ENCODE measurements at regions not wholly inside any gene's neighbourhood (a gene's known extent, or its start where the extent isn't known, plus 50 kb on each side); places are given as distances from the start of the nearest gene placed in this dataset.

DNA sequence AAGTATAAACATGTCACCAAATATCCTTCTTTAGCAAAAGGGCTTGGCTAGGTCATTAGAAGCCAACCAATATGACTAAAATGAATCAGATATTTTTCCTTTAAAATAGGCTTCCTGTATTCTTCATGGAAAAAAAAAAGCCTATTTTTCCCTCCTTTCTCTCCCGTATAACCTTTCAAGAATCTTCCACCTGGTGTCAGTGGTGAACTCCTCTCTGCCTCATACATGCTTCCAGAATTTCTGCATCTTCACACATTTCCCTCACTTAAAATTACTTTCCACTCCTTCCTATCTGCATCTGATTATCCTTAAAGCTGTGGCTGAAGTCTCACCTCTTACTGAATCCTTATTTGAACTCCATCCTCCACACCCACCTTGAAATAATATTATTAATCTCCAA lies 116.9 kb upstream of the FANCL start:
- H3K36me3 Mint-ChIP-seq (ENCODE audit: low read depth): no peaks in the 10 kb centered on the region
- TF ChIP-seq, protein P1, sequence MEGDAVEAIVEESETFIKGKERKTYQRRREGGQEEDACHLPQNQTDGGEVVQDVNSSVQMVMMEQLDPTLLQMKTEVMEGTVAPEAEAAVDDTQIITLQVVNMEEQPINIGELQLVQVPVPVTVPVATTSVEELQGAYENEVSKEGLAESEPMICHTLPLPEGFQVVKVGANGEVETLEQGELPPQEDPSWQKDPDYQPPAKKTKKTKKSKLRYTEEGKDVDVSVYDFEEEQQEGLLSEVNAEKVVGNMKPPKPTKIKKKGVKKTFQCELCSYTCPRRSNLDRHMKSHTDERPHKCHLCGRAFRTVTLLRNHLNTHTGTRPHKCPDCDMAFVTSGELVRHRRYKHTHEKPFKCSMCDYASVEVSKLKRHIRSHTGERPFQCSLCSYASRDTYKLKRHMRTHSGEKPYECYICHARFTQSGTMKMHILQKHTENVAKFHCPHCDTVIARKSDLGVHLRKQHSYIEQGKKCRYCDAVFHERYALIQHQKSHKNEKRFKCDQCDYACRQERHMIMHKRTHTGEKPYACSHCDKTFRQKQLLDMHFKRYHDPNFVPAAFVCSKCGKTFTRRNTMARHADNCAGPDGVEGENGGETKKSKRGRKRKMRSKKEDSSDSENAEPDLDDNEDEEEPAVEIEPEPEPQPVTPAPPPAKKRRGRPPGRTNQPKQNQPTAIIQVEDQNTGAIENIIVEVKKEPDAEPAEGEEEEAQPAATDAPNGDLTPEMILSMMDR (IDR thresholded peaks at IDR 0.05; ENCODE audit: unreplicated experiment in 3 of 3): no peak

GRCh38 chr2:58357521-58357920 lies 116.4 kb upstream of the FANCL start:
- Mint-ChIP-seq H3K4me1 (no peaks in the 10 kb centered on the region), H3K36me3 (ENCODE audit: low read depth) (no peaks in the 10 kb centered on the region), H3K9me3 (no peaks in the 10 kb centered on the region), H3K27ac (no peak overlapping the region), H3K4me3 (no peak overlapping the region), H3K27me3 (ENCODE audit: low read depth) (no peaks in the 10 kb centered on the region)
- TF ChIP-seq, protein P1 (IDR thresholded peaks at IDR 0.05; ENCODE audit: unreplicated experiment in 3 of 3): no peak

More for the DNA sequence above, 116.9 kb upstream of the FANCL start:
- no peak overlapping the region for H3K27ac Mint-ChIP-seq
- no peak overlapping the region for H3K4me3 Mint-ChIP-seq
- no peaks in the 10 kb centered on the region for H3K9me3 Mint-ChIP-seq
- H3K27me3 Mint-ChIP-seq (ENCODE audit: low read depth): no peaks in the 10 kb centered on the region
- H3K4me1 Mint-ChIP-seq: no peaks in the 10 kb centered on the region

- TF ChIP-seq, protein P1 (IDR thresholded peaks at IDR 0.05; ENCODE audit: unreplicated experiment in 3 of 3): no peak
- Mint-ChIP-seq H3K27ac (no peak overlapping the region), H3K36me3 (ENCODE audit: low read depth) (no peaks in the 10 kb centered on the region), H3K9me3 (no peaks in the 10 kb centered on the region), H3K4me3 (no peak overlapping the region), H3K27me3 (ENCODE audit: low read depth) (no peaks in the 10 kb centered on the region), H3K4me1 (no peaks in the 10 kb centered on the region)
Observed at GRCh38 chr2:58354230-58354629, 113.1 kb upstream of the FANCL start.

- H3K27ac Mint-ChIP-seq: no peak overlapping the region
- no peaks in the 10 kb centered on the region for H3K27me3 Mint-ChIP-seq (ENCODE audit: low read depth)
- H3K9me3 Mint-ChIP-seq: peaks cover 4% of the 10 kb centered on the region
- no peaks in the 10 kb centered on the region for H3K4me1 Mint-ChIP-seq
- no peak overlapping the region for H3K4me3 Mint-ChIP-seq
- H3K36me3 Mint-ChIP-seq (ENCODE audit: low read depth): no peaks in the 10 kb centered on the region
- TF ChIP-seq, protein P1 (IDR thresholded peaks at IDR 0.05; ENCODE audit: unreplicated experiment in 3 of 3): no peak
Observed at GRCh38 chr2:58350484-58350883, 109.4 kb upstream of the FANCL start.

DNA sequence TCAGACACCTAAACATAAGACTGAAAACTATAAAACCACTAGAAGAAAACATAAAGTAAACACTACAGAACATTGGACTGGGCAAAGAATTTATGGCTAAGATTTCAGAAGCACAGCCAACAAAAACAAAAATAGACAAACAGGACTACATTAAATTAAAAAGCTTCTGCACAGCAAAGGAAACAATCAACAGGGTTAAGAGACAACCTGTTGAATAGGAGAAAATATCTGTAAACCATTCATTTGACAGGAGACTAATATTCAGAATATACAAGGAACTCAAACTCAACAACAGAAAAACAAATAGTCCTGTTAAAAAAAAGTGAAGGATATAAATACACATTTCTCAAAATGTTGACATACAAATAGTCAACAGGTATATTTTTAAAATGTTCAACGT lies 106.7 kb upstream of the FANCL start:
- TF ChIP-seq, protein P1 (IDR thresholded peaks at IDR 0.05; ENCODE audit: unreplicated experiment in 3 of 3): no peak
- no peak overlapping the region for H3K4me3 Mint-ChIP-seq
- H3K36me3 Mint-ChIP-seq (ENCODE audit: low read depth): no peaks in the 10 kb centered on the region
- H3K27ac Mint-ChIP-seq: no peak overlapping the region
- peaks cover 5% of the 10 kb centered on the region for H3K9me3 Mint-ChIP-seq
- no peaks in the 10 kb centered on the region for H3K4me1 Mint-ChIP-seq
- H3K27me3 Mint-ChIP-seq (ENCODE audit: low read depth): no peaks in the 10 kb centered on the region

- H3K27ac Mint-ChIP-seq: no peak overlapping the region
- H3K4me1 Mint-ChIP-seq: no peaks in the 10 kb centered on the region
- H3K27me3 Mint-ChIP-seq (ENCODE audit: low read depth): peaks cover 4% of the 10 kb centered on the region
Observed at GRCh38 chr2:58341047-58341446, 99.9 kb upstream of the FANCL start.

More at GRCh38 chr2:58341047-58341446, 99.9 kb upstream of the FANCL start:
- Mint-ChIP-seq H3K4me3 (no peak overlapping the region), H3K36me3 (ENCODE audit: low read depth) (no peaks in the 10 kb centered on the region), H3K9me3 (peaks cover 11% of the 10 kb centered on the region)
- TF ChIP-seq, protein P1 (IDR thresholded peaks at IDR 0.05; ENCODE audit: unreplicated experiment in 3 of 3): no peak

Measured in nephron (organoid).